RWPE2 (cell line): ENCODE measurements at regions not wholly inside any gene's neighbourhood (a gene's known extent, or its start where the extent isn't known, plus 50 kb on each side); places are given as distances from the start of the nearest gene placed in this dataset.

ENCODE experiments used
- ATAC-seq: fragments of 200-7000 bp; cut with Tn5 transposase; 3 replicates; pipeline ENCODE4 v1.9.1; 2021; ENCODE audit warnings: low read depth
- DNase-seq: peaks from one replicate; pipeline ENCODE4 v3.0.0-alpha.2; 2020; ENCODE audit warnings: low spot score
- H3K27ac ChIP-seq: fragments of 450-650 bp; 2 replicates; pipeline ENCODE4 v1.5.1; 2017; ENCODE audit warnings: mild to moderate bottlenecking; ENCODE audit not compliant: poor library complexity, severe bottlenecking
- H3K27me3 ChIP-seq: fragments of 250-450 bp; sonication (Bioruptor Pico); 2 replicates; pipeline ENCODE4 v1.5.1; 2021; ENCODE audit warnings: mild to moderate bottlenecking, moderate library complexity; ENCODE audit not compliant: insufficient read depth, poor library complexity, severe bottlenecking
- H3K36me3 ChIP-seq: fragments of 250-450 bp; sonication (Bioruptor Pico); 2 replicates; pipeline ENCODE4 v1.5.1; 2020; ENCODE audit warnings: low read depth, mild to moderate bottlenecking, moderate library complexity
- H3K4me1 ChIP-seq: fragments of 250-450 bp; sonication (Bioruptor Pico); 2 replicates; pipeline ENCODE4 v1.5.1; 2021; ENCODE audit warnings: mild to moderate bottlenecking, moderate library complexity; ENCODE audit not compliant: insufficient read depth, poor library complexity, severe bottlenecking
- H3K4me3 ChIP-seq: fragments of 250-450 bp; sonication (Bioruptor Pico); 2 replicates; pipeline ENCODE4 v1.5.1; 2021; ENCODE audit warnings: mild to moderate bottlenecking, moderate library complexity; ENCODE audit not compliant: severe bottlenecking
- H3K9me3 ChIP-seq: fragments of 250-450 bp; sonication (Bioruptor Pico); 2 replicates; pipeline ENCODE4 v1.5.1; 2021; ENCODE audit warnings: mild to moderate bottlenecking, moderate library complexity; ENCODE audit not compliant: severe bottlenecking
- TF ChIP-seq, protein P1 (sequence below): fragments of 450-650 bp; IDR thresholded peaks from one replicate; pipeline ENCODE4 v1.5.1; 2017; ENCODE audit warnings: mild to moderate bottlenecking, moderate library complexity; ENCODE audit not compliant: poor library complexity, severe bottlenecking

GRCh38 chr16:9254863-9255262 is 163.4 kb downstream of the HAPSTR1 start:
- no peak for ATAC-seq
- no peak overlapping the region for H3K27ac ChIP-seq
- H3K4me1 ChIP-seq: no peaks in the 10 kb centered on the region
- TF ChIP-seq, protein P1, sequence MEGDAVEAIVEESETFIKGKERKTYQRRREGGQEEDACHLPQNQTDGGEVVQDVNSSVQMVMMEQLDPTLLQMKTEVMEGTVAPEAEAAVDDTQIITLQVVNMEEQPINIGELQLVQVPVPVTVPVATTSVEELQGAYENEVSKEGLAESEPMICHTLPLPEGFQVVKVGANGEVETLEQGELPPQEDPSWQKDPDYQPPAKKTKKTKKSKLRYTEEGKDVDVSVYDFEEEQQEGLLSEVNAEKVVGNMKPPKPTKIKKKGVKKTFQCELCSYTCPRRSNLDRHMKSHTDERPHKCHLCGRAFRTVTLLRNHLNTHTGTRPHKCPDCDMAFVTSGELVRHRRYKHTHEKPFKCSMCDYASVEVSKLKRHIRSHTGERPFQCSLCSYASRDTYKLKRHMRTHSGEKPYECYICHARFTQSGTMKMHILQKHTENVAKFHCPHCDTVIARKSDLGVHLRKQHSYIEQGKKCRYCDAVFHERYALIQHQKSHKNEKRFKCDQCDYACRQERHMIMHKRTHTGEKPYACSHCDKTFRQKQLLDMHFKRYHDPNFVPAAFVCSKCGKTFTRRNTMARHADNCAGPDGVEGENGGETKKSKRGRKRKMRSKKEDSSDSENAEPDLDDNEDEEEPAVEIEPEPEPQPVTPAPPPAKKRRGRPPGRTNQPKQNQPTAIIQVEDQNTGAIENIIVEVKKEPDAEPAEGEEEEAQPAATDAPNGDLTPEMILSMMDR: no peak
- no peak for DNase-seq
- H3K36me3 ChIP-seq: no peaks in the 10 kb centered on the region
- H3K4me3 ChIP-seq: no peak overlapping the region
- H3K9me3 ChIP-seq: no peaks in the 10 kb centered on the region
- no peaks in the 10 kb centered on the region for H3K27me3 ChIP-seq

- H3K4me3 ChIP-seq: no peak overlapping the region
- TF ChIP-seq, protein P1: peak; percentile 54
- ATAC-seq (no peak), DNase-seq (no peak)
- H3K27me3 ChIP-seq: no peaks in the 10 kb centered on the region
- no peak overlapping the region for H3K27ac ChIP-seq
- no peaks in the 10 kb centered on the region for H3K36me3 ChIP-seq
- no peaks in the 10 kb centered on the region for H3K4me1 ChIP-seq
- no peaks in the 10 kb centered on the region for H3K9me3 ChIP-seq
These were observed 164.8 kb downstream of the HAPSTR1 start for GRCh38 chr16:9256196-9256595.

GRCh38 chr16:9257843-9258242 is 166.4 kb downstream of the HAPSTR1 start:
- Histone ChIP-seq H3K9me3 (no peaks in the 10 kb centered on the region), H3K27me3 (no peaks in the 10 kb centered on the region), H3K36me3 (no peaks in the 10 kb centered on the region), H3K4me3 (no peak overlapping the region), H3K4me1 (no peaks in the 10 kb centered on the region), H3K27ac (no peak overlapping the region)
- DNase-seq (no peak), ATAC-seq (no peak)
- TF ChIP-seq, protein P1: no peak

- ATAC-seq (peak; percentile 54; the same call in 2 of the 3 replicates), DNase-seq (no peak)
- H3K27me3 ChIP-seq: no peaks in the 10 kb centered on the region
- no peaks in the 10 kb centered on the region for H3K9me3 ChIP-seq
- no peaks in the 10 kb centered on the region for H3K36me3 ChIP-seq
- no peaks in the 10 kb centered on the region for H3K4me1 ChIP-seq
- H3K4me3 ChIP-seq: no peak overlapping the region
- H3K27ac ChIP-seq: no peak overlapping the region
- TF ChIP-seq, protein P1: peak; percentile 77
These were observed 167.1 kb downstream of the HAPSTR1 start for GRCh38 chr16:9258423-9259051.

GRCh38 chr16:9259914-9260608 is 168.6 kb downstream of the HAPSTR1 start:
- Histone ChIP-seq H3K27ac (no peak overlapping the region), H3K9me3 (no peaks in the 10 kb centered on the region), H3K4me3 (no peak overlapping the region), H3K36me3 (no peaks in the 10 kb centered on the region), H3K4me1 (no peaks in the 10 kb centered on the region), H3K27me3 (no peaks in the 10 kb centered on the region)
- no peak for DNase-seq
- TF ChIP-seq, protein P1: no peak
- ATAC-seq: no peak
